HG03457 (cell line): ENCODE measurements at regions not wholly inside any gene's neighbourhood (a gene's known extent, or its start where the extent isn't known, plus 50 kb on each side); places are given as distances from the start of the nearest gene placed in this dataset.

Experiments
- ATAC-seq: cut with Tn5 transposase; IDR thresholded peaks from one replicate; pipeline ENCODE4 v1.9.1; 2021; ENCODE audit warnings: moderate number of reproducible peaks; ENCODE audit not compliant: unreplicated experiment

DNA sequence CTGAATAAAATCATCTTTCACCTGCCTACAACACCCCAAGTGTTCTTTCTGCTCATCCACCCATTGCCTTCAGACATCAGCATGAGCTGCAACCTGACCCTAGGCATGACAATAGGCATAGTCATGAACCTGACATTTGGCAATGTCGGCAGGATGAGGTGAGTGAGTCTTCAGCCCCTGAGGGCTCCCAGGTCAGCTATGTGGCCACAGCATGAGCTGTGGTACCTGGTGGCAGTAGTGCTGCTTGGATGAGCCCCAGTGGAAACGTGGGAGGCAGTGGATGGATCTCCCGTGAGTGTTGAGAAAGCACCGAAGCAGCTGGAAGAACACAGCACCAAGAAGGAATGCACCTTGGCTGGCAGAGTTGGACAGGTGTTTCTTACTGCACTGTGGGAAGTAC, 334.8 kb upstream of the FAR2 start:
- no peak for ATAC-seq

- no peak for ATAC-seq
Measured at GRCh38 chr12:28817524-28817923, 331.6 kb upstream of the FAR2 start.

GRCh38 chr12:28824193-28824846, 324.8 kb upstream of the FAR2 start:
- no peak for ATAC-seq

GRCh38 chr12:28824849-28825248, 324.2 kb upstream of the FAR2 start:
- no peak for ATAC-seq

DNA sequence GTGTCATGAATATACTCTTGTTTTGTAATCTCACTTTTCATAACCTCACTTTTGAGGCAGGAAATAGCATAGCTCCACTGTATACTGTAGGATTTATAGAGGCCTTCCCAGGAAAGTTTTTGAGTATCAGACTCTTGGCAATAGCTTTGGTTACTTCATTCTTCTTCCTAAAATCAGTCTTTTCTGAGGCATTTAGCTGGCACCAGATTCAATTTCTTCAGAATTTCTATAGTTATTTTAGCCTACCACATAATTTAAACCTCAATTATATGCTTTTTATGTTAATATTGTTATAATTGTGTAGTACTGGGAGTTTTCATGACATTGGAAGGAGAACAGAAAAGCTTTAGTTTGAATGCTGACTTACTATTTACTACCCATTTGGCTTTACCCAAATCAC, 322.3 kb upstream of the FAR2 start:
- no peak for ATAC-seq

- ATAC-seq, result no peak
Measured at GRCh38 chr12:28827861-28828260, 321.2 kb upstream of the FAR2 start.

DNA sequence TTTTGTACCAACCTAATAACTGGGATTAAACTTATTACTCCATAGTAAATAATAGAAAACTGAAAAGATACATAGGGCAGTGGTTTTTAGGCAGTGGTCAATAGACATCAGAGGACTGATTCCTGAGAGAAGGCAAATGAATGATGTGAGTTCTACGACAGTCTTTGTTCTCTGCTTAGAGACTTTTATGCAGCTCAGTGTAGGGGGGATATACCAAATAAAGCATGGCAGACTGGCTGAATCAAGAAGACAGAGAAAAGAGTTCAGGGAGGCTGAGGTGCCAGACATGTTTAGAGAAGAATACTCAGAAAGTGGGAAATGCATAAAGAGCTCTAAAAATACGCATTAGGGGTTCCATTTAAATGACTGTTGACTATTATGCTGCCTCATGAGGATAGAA, 320.8 kb upstream of the FAR2 start:
- ATAC-seq, result no peak

DNA sequence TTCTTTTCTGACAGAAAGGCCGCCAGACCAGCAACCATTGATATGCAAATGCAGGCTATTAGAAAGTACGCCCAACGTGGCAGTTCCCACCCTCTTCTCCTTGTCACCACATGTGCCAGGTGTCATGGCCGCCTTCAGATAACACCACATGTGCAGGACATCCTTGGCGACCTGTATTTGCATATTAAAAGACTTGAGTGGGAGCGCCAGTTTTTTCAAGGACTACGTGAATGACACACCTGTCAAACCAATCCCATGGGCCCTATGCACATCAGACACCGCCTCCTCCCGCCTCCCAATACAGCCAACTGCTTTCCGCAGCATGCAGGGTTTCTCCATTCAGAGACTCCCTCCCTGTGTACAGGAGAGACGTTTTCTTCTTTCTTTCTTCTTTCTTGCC, 318.6 kb upstream of the FAR2 start:
- no peak for ATAC-seq

DNA sequence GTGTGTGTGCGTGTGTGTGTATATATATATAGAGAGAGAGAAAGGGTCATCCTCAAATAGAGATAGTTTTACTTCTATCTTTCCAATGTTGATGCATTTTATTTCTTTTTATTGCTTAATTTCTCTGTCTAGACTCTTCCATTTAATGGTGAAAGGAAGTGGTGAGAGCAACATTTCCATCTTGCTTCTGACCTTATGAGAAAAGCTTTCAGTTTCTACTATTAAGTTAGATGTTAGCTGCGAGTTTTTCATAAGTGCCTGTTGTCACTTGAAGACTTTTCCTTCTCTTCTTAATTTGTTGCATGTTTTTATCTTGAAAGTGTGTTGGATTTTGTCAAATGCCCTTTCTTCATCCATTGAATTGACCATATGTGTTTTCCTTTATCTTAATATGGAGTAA, 304.4 kb upstream of the FAR2 start:
- ATAC-seq, result no peak

- ATAC-seq, result no peak
Measured at GRCh38 chr12:28851781-28852180, 297.3 kb upstream of the FAR2 start.

DNA sequence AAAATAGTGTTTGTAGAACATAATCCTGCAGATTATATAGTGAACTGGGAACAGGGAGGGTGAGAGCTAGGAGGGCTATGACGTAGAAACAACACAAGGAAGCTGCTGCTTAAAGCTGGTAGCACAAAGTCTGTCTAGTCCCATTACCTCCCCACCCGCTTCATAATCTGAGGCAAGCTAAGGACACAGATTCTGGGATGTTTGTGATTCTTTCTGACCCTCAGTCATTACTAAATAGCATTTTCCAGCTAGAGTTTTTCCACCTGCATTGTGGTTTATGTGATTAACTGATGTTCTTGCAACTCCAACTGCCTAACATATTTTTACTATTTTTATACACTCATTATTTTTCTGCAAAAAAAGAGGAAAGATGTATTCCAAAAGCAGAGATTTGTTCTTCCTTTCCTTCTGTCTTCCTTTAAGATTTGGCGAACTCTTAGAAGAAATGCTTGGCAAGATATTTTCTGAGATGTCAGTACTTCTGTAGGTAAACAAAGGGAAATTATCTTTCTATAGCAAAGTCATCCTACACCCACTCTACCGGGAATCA, 293.2 kb upstream of the FAR2 start:
- no peak for ATAC-seq

- ATAC-seq, result no peak
Measured at GRCh38 chr12:28857369-28857768, 291.7 kb upstream of the FAR2 start.

- no peak for ATAC-seq
Measured at GRCh38 chr12:28859551-28859950, 289.5 kb upstream of the FAR2 start.

DNA sequence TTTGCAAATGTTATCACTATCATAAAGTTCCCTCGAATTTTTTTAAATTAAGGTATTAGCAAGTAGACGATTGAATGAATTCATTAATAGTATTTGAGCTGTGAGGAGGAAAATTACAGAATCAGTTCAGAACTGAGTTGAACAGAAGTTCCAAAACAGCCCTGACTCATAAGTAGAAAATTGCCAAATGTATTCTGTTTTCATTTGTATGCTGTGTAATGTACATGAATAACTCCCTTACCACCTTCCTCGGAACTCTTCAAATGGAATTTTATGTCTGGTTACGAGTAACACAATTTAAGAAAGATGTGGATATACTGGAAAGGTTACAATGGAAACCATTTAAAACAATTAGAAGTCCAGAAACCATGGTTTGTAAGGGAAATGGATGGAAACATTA, 283.3 kb upstream of the FAR2 start:
- ATAC-seq, result no peak

GRCh38 chr12:28866296-28866695, 282.8 kb upstream of the FAR2 start:
- ATAC-seq, result no peak

- no peak for ATAC-seq
Measured at GRCh38 chr12:28866715-28867503, 282.2 kb upstream of the FAR2 start.

DNA sequence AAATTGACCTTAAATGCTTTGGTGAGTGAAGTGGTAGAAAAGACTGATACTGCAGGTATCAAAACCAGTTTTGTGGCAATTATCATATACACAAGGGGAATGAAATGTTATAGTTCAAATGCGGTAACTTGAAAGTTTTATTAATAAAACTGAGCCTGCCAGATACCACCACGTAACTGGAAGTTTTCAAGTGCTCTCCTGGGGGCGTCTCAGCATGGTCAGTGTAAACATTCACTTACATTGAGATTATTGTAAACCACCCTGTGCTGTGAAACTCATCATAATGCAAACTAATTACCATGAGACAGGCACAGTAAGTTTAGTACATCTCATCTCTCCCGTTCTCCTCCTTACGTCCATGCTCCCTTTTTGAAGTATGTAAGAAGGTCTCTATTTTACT, 280.7 kb upstream of the FAR2 start:
- no peak for ATAC-seq

DNA sequence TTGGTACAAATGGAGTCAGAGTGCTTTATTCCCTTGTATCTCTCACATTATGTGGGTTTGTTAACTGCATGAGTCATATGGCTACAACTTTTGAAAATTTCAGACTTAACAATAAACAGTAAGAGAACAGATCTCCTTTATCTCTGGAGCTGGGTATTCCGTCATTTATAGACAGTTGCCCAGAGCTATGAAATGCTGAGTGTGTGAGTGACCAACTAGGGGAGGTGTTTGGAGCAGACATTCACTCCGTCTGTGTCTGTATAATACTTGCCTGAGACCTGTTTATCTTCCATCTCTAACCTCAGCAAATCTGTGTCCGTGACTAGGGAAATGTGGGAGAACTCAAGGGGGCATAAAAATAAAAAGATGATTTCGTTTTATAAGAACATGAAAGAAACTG, 279.9 kb upstream of the FAR2 start:
- no peak for ATAC-seq

- no peak for ATAC-seq
Measured at GRCh38 chr12:28870839-28871440, 278.1 kb upstream of the FAR2 start.

- no peak for ATAC-seq
Measured at GRCh38 chr12:28872654-28873268, 276.3 kb upstream of the FAR2 start.

DNA sequence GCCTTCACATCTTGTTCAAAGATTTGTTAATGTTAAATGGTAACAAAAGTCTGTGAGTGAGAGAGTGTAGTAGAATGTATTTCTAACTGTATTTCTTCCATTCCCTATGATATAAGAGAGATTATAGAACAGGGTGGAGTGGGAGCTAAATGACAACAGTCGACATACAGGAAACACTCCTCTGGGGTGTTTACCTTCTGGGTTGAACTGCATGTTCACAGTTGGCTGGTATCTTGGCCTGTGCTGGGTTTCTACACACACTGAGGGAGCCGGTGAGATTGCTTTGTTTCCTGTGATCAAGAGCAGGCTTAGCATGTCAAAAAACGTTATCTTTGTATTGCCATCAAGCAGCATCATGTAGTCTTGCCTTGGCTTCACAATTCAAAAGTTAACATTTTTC, 274.3 kb upstream of the FAR2 start:
- ATAC-seq, result no peak
